Testis (tissue), 2 donors: ENCODE measurements at regions not wholly inside any gene's neighbourhood (a gene's known extent, or its start where the extent isn't known, plus 50 kb on each side); places are given as distances from the start of the nearest gene placed in this dataset.

ENCODE experiments used
- POLR2A ChIP-seq: fragments of 450-650 bp; IDR thresholded peaks from one replicate; pipeline ENCODE4 v1.6.1; 2017; ENCODE audit warnings: antibody characterized with exemption, mild to moderate bottlenecking, moderate library complexity
- TF ChIP-seq, protein P1 (sequence below), 3 experiments: fragments of 450-650 bp in 2 of 3; fragments of 200-600 bp in 1 of 3; sonication (generic) in 1 of 3; IDR thresholded peaks; one replicate each; pipeline ENCODE4 v1.5.1; 2016 to 2019; ENCODE audit warnings: antibody characterized with exemption in 3 of 3, mild to moderate bottlenecking in 2 of 3, moderate library complexity in 1 of 3

DNA sequence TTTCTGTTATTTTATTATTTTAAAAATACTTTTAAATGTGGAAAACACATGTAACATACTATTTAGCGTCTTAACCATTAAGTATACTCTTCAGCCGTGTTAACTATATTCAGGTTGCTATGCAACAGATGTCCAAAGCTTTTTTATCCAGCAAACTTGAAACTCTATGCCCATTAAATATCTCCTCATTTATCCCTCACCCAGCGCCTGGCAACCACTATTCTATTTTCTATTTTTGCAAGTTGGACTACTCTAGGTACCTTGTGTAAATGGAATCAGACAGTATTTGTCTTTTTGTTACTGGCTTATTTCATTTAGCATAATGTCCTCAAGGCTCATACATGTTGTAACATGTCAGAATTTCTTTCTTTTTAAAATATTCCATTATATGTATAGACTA is 174.6 kb downstream of the PCDH10 start:
- TF ChIP-seq, protein P1, sequence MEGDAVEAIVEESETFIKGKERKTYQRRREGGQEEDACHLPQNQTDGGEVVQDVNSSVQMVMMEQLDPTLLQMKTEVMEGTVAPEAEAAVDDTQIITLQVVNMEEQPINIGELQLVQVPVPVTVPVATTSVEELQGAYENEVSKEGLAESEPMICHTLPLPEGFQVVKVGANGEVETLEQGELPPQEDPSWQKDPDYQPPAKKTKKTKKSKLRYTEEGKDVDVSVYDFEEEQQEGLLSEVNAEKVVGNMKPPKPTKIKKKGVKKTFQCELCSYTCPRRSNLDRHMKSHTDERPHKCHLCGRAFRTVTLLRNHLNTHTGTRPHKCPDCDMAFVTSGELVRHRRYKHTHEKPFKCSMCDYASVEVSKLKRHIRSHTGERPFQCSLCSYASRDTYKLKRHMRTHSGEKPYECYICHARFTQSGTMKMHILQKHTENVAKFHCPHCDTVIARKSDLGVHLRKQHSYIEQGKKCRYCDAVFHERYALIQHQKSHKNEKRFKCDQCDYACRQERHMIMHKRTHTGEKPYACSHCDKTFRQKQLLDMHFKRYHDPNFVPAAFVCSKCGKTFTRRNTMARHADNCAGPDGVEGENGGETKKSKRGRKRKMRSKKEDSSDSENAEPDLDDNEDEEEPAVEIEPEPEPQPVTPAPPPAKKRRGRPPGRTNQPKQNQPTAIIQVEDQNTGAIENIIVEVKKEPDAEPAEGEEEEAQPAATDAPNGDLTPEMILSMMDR (IDR thresholded peaks at IDR 0.05), result no peak
- no peak for TF ChIP-seq POLR2A
